Neural progenitor cell (in vitro differentiated cells): ENCODE measurements at regions not wholly inside any gene's neighbourhood (a gene's known extent, or its start where the extent isn't known, plus 50 kb on each side); places are given as distances from the start of the nearest gene placed in this dataset.

Source experiments
- DNase-seq: peaks from one replicate; pipeline ENCODE4 v3.0.0-alpha.2; 2016; ENCODE audit warnings: low spot score
- H2AFZ ChIP-seq: fragments of 200-600 bp; sonication (generic); replicated peaks from 2 replicates; pipeline ENCODE4 v1.6.1; 2016; ENCODE audit warnings: antibody characterized with exemption
- H3F3A ChIP-seq: fragments of 200-600 bp; sonication (generic); 2 replicates; pipeline ENCODE4 v1.6.1; 2016; ENCODE audit warnings: antibody characterized with exemption, low read depth
- H3K27ac ChIP-seq: fragments of 200-600 bp; sonication (generic); 2 replicates; pipeline ENCODE4 v1.5.1; 2016; ENCODE audit warnings: mild to moderate bottlenecking
- H3K27me3 ChIP-seq: fragments of 200-600 bp; sonication (generic); 2 replicates; pipeline ENCODE4 v1.6.1; 2016; ENCODE audit warnings: mild to moderate bottlenecking, moderate library complexity
- H3K36me3 ChIP-seq: fragments of 200-600 bp; sonication (generic); 2 replicates; pipeline ENCODE4 v1.5.1; 2016
- H3K4me1 ChIP-seq: fragments of 200-600 bp; sonication (generic); 2 replicates; pipeline ENCODE4 v1.6.1; 2016; ENCODE audit warnings: mixed run types
- H3K4me2 ChIP-seq: fragments of 200-600 bp; sonication (generic); 2 replicates; pipeline ENCODE4 v1.6.1; 2016
- H3K4me3 ChIP-seq: fragments of 200-600 bp; sonication (generic); 2 replicates; pipeline ENCODE4 v1.5.1; 2016
- H3K79me2 ChIP-seq: fragments of 200-600 bp; sonication (generic); 2 replicates; pipeline ENCODE4 v1.6.1; 2016; ENCODE audit warnings: low read depth
- H3K9ac ChIP-seq: fragments of 200-600 bp; sonication (generic); 2 replicates; pipeline ENCODE4 v1.6.1; 2016
- H3K9me3 ChIP-seq: fragments of 200-600 bp; sonication (generic); 2 replicates; pipeline ENCODE4 v1.5.1; 2016; ENCODE audit warnings: low read depth
- H4K20me1 ChIP-seq: fragments of 200-600 bp; sonication (generic); 2 replicates; pipeline ENCODE4 v1.6.1; 2016; ENCODE audit warnings: low read depth
- H3K27ac Mint-ChIP-seq: 3 replicates; pipeline ENCODE4 v1.8.0; 2021; ENCODE audit warnings: mixed read lengths
- H3K27me3 Mint-ChIP-seq: 2 replicates; pipeline ENCODE4 v1.8.0; 2022; ENCODE audit warnings: low read depth, mild to moderate bottlenecking, inconsistent platforms, moderate library complexity, mixed read lengths; ENCODE audit not compliant: insufficient read depth
- H3K36me3 Mint-ChIP-seq: 3 replicates; pipeline ENCODE4 v1.8.0; 2021; ENCODE audit warnings: mixed read lengths
- H3K4me1 Mint-ChIP-seq: 3 replicates; pipeline ENCODE4 v1.8.0; 2021; ENCODE audit warnings: mixed read lengths
- H3K4me3 Mint-ChIP-seq: 3 replicates; pipeline ENCODE4 v1.8.0; 2021; ENCODE audit warnings: mild to moderate bottlenecking, moderate library complexity, mixed read lengths
- H3K9me3 Mint-ChIP-seq: 3 replicates; pipeline ENCODE4 v1.8.0; 2020; ENCODE audit warnings: mixed read lengths
- EZH2 ChIP-seq: fragments of 200-600 bp; sonication (generic); IDR thresholded peaks from 2 replicates; pipeline ENCODE4 v1.6.1; 2017; ENCODE audit warnings: antibody characterized with exemption, mild to moderate bottlenecking, moderate library complexity
- EZH2phosphoT487 ChIP-seq: fragments of 200-600 bp; sonication (generic); IDR thresholded peaks from 2 replicates; pipeline ENCODE4 v1.6.1; 2017; ENCODE audit warnings: antibody characterized with exemption
- TF ChIP-seq, protein P1 (sequence below): fragments of 200-600 bp; sonication (generic); IDR thresholded peaks from 2 replicates; pipeline ENCODE4 v1.5.1; 2017; ENCODE audit warnings: antibody characterized with exemption, mild to moderate bottlenecking

DNA sequence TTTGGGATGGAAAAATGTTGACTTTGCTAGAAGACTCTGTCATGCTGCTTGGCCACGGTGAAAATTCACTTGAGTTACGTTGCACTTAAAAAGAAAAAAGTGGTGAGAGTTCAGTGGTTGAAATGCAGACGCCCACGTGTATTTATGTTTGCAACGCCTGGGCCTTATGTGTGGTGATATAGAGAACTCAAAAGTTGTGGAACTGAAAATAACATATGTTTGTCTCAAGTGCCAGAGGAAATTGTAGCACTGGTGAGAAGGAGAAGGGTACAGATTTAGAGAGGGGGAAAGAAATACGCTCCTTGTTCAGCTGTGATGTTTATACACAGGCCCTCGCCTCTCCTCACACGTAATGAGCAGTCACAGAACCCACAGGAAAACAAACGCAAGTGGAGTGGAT is 73.6 kb downstream of the EMX2 start:
- H3K9me3 ChIP-seq, result no peaks in the 10 kb centered on the region
- Mint-ChIP-seq H3K4me3 (no peak overlapping the region), H3K9me3 (no peaks in the 10 kb centered on the region), H3K36me3 (no peaks in the 10 kb centered on the region), H3K4me1 (peaks cover 9% of the 10 kb centered on the region), H3K27ac (no peak overlapping the region), H3K27me3 (no peaks in the 10 kb centered on the region)
- H3K27ac ChIP-seq, result no peak overlapping the region
- no peak for DNase-seq
- no peak overlapping the region for H2AFZ ChIP-seq
- H3K79me2 ChIP-seq, result no peaks in the 10 kb centered on the region
- H3K4me2 ChIP-seq, result no peak overlapping the region
- no peaks in the 10 kb centered on the region for H3F3A ChIP-seq
- H3K4me1 ChIP-seq, result no peaks in the 10 kb centered on the region
- no peak overlapping the region for H3K4me3 ChIP-seq
- TF ChIP-seq EZH2phosphoT487 (no peak), EZH2 (no peak)
- TF ChIP-seq, protein P1, sequence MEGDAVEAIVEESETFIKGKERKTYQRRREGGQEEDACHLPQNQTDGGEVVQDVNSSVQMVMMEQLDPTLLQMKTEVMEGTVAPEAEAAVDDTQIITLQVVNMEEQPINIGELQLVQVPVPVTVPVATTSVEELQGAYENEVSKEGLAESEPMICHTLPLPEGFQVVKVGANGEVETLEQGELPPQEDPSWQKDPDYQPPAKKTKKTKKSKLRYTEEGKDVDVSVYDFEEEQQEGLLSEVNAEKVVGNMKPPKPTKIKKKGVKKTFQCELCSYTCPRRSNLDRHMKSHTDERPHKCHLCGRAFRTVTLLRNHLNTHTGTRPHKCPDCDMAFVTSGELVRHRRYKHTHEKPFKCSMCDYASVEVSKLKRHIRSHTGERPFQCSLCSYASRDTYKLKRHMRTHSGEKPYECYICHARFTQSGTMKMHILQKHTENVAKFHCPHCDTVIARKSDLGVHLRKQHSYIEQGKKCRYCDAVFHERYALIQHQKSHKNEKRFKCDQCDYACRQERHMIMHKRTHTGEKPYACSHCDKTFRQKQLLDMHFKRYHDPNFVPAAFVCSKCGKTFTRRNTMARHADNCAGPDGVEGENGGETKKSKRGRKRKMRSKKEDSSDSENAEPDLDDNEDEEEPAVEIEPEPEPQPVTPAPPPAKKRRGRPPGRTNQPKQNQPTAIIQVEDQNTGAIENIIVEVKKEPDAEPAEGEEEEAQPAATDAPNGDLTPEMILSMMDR, result no peak
- H3K9ac ChIP-seq, result no peak overlapping the region
- H3K36me3 ChIP-seq, result no peaks in the 10 kb centered on the region
- no peaks in the 10 kb centered on the region for H3K27me3 ChIP-seq
- no peaks in the 10 kb centered on the region for H4K20me1 ChIP-seq

DNA sequence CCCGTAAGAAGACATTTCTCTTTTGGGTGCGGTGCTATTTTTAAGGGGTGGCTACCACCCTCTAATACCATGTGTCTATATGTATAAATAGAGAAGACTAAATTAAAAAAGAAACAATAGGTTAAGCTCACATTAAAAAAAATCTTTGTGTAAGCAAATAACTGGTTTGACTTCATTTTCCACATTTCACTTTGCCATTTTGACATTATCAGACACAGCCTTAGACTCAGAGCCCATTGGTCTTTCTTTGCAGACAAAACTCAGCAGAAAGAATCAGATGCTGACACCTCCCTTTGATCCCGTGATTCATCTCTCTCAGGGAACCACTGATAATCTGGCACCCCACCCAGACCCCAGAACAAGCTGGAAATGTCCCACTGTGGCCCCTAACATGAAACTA is 74.5 kb downstream of the EMX2 start:
- Mint-ChIP-seq H3K27ac (no peak overlapping the region), H3K9me3 (no peaks in the 10 kb centered on the region), H3K4me1 (peaks cover 7% of the 10 kb centered on the region), H3K27me3 (peaks cover 2% of the 10 kb centered on the region), H3K36me3 (no peaks in the 10 kb centered on the region), H3K4me3 (no peak overlapping the region)
- H3K4me2 ChIP-seq, result no peak overlapping the region
- no peak overlapping the region for H3K4me3 ChIP-seq
- no peak overlapping the region for H3K9ac ChIP-seq
- DNase-seq, result no peak
- no peak overlapping the region for H2AFZ ChIP-seq
- no peak overlapping the region for H3K27ac ChIP-seq
- H3K27me3 ChIP-seq, result no peaks in the 10 kb centered on the region
- no peaks in the 10 kb centered on the region for H3K36me3 ChIP-seq
- no peaks in the 10 kb centered on the region for H4K20me1 ChIP-seq
- H3F3A ChIP-seq, result no peaks in the 10 kb centered on the region
- no peaks in the 10 kb centered on the region for H3K9me3 ChIP-seq
- H3K79me2 ChIP-seq, result no peaks in the 10 kb centered on the region
- TF ChIP-seq, protein P1, result no peak
- no peaks in the 10 kb centered on the region for H3K4me1 ChIP-seq

DNA sequence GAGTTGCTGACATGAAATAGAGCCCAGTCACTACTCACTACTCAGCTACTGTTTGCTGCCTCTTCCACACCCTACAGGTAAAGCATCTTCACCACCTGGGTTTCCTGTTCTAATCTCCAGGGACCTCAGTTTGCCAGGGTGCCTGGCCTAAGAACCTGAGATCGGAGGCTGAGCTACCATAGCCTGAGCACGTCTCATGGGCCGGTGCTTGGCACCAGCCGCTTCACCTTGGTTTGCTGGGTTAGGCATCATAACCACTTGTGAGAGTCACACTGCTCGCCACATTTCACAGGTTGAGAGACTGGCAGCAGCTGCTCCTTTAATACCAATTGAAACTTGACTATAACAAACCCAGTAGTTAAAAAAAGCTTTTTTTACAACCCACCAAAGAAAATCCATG is 75.1 kb downstream of the EMX2 start:
- no peak overlapping the region for H2AFZ ChIP-seq
- H3K4me3 Mint-ChIP-seq, result no peak overlapping the region
- DNase-seq, result no peak

DNA sequence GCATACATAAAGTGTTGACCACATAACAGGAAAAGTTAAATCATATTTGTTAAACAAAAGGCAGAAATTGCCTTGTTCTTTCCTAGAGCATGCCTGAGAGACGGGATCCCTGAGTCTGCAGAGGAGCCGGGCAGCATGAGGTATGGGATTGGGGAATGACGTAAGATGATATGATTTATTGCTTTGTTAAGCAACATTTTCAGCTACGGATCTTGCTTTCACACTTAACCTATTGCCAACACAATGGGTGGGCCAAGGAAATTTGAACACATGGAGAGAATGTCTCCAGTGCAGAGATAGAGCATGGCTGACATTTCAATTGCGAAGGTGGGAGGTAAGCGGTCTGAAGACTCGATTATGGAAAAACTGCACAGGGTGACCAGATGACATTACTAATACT is 76.7 kb downstream of the EMX2 start:
- H3K36me3 Mint-ChIP-seq, result no peaks in the 10 kb centered on the region
- Histone ChIP-seq H3F3A (no peaks in the 10 kb centered on the region), H2AFZ (no peak overlapping the region), H3K36me3 (no peaks in the 10 kb centered on the region), H3K27ac (no peak overlapping the region), H3K79me2 (no peaks in the 10 kb centered on the region), H3K27me3 (no peaks in the 10 kb centered on the region), H3K4me3 (no peak overlapping the region), H3K9me3 (no peaks in the 10 kb centered on the region), H4K20me1 (no peaks in the 10 kb centered on the region), H3K4me2 (no peak overlapping the region), H3K4me1 (no peaks in the 10 kb centered on the region), H3K9ac (no peak overlapping the region)
- H3K9me3 Mint-ChIP-seq, result no peaks in the 10 kb centered on the region
- H3K27ac Mint-ChIP-seq, result no peak overlapping the region
- TF ChIP-seq, protein P1, result no peak
- TF ChIP-seq EZH2 (no peak), EZH2phosphoT487 (no peak)
- no peak for DNase-seq
- H3K27me3 Mint-ChIP-seq, result peaks cover 2% of the 10 kb centered on the region
- H3K4me3 Mint-ChIP-seq, result no peak overlapping the region
- peaks cover 3% of the 10 kb centered on the region for H3K4me1 Mint-ChIP-seq

More for the DNA sequence above, 75.1 kb downstream of the EMX2 start:
- Histone ChIP-seq H3K79me2 (no peaks in the 10 kb centered on the region), H3K4me3 (no peak overlapping the region), H3K4me2 (no peak overlapping the region), H3K9me3 (no peaks in the 10 kb centered on the region), H3F3A (no peaks in the 10 kb centered on the region), H3K36me3 (no peaks in the 10 kb centered on the region), H3K9ac (no peak overlapping the region), H3K4me1 (no peaks in the 10 kb centered on the region), H3K27ac (no peak overlapping the region), H4K20me1 (no peaks in the 10 kb centered on the region), H3K27me3 (no peaks in the 10 kb centered on the region)
- Mint-ChIP-seq H3K27ac (no peak overlapping the region), H3K9me3 (no peaks in the 10 kb centered on the region), H3K27me3 (peaks cover 2% of the 10 kb centered on the region), H3K36me3 (no peaks in the 10 kb centered on the region), H3K4me1 (peaks cover 7% of the 10 kb centered on the region)
- no peak for TF ChIP-seq EZH2phosphoT487
- TF ChIP-seq EZH2, result no peak
